PC-3 (cell line): ENCODE measurements at regions not wholly inside any gene's neighbourhood (a gene's known extent, or its start where the extent isn't known, plus 50 kb on each side); places are given as distances from the start of the nearest gene placed in this dataset.

Experiments
- ATAC-seq: fragments of 200-7000 bp; cut with Tn5 transposase; 2 replicates; pipeline ENCODE4 v1.9.1; 2020; ENCODE audit warnings: mild to moderate bottlenecking, moderate library complexity
- BruUV-seq: library from RNA; stranded (reverse); fragments of 400-500 nt; replicated peaks from 2 replicates; lab custom pipeline; 2021; lab: Mats Ljungman, UMichigan
- CTCF ChIA-PET: fragments of 300-600 bp; sonication (Branson Sonifier 250); formaldehyde crosslinking; loops from one replicate; lab custom pipeline; 2022; ENCODE audit warnings: antibody characterized with exemption; lab: Charles Lee
- POLR2A ChIA-PET: fragments of 300-600 bp; sonication (Branson Sonifier 250); formaldehyde crosslinking; loops from one replicate; lab custom pipeline; 2022; ENCODE audit warnings: antibody characterized with exemption; ENCODE audit not compliant: unreplicated experiment; lab: Charles Lee
- DNase-seq: peaks from one replicate; pipeline ENCODE4 v3.0.0-alpha.2; 2015
- H2AFZ ChIP-seq: fragments of 300-600 bp; sonication (generic); 2 replicates; pipeline ENCODE4 v1.6.0; 2016; ENCODE audit warnings: antibody characterized with exemption, low read length
- H3F3A ChIP-seq: fragments of 300-600 bp; sonication (generic); one replicate; pipeline ENCODE4 v1.6.0; 2017; ENCODE audit warnings: antibody characterized with exemption, low read length, control low read depth, mild to moderate bottlenecking; ENCODE audit not compliant: unreplicated experiment
- H3K27ac ChIP-seq: fragments of 300-600 bp; sonication (generic); 2 replicates; pipeline ENCODE4 v1.5.1; 2016; ENCODE audit warnings: mild to moderate bottlenecking, low read length
- H3K27me3 ChIP-seq: fragments of 300-600 bp; sonication (generic); 2 replicates; pipeline ENCODE4 v1.6.1; 2016; ENCODE audit warnings: low read length, mixed read lengths
- H3K36me3 ChIP-seq: fragments of 300-600 bp; sonication (generic); 2 replicates; pipeline ENCODE4 v1.6.1; 2016; ENCODE audit warnings: low read depth, mixed run types, low read length, mixed read lengths
- H3K4me1 ChIP-seq: fragments of 300-600 bp; sonication (generic); 2 replicates; pipeline ENCODE4 v1.5.1; 2016; ENCODE audit warnings: low read length; ENCODE audit not compliant: insufficient read depth
- H3K4me2 ChIP-seq: fragments of 300-600 bp; sonication (generic); 2 replicates; pipeline ENCODE4 v1.6.0; 2016; ENCODE audit warnings: low read length
- H3K4me3 ChIP-seq: fragments of 300-600 bp; sonication (generic); 2 replicates; pipeline ENCODE4 v1.5.1; 2016; ENCODE audit warnings: mild to moderate bottlenecking, low read length, mixed read lengths
- H3K79me2 ChIP-seq: fragments of 300-600 bp; sonication (generic); 2 replicates; pipeline ENCODE4 v1.6.1; 2017; ENCODE audit warnings: low read length, mixed read lengths
- H3K9ac ChIP-seq: fragments of 300-600 bp; sonication (generic); 2 replicates; pipeline ENCODE4 v1.6.0; 2016; ENCODE audit warnings: mild to moderate bottlenecking, low read length
- H3K9me2 ChIP-seq: fragments of 300-600 bp; sonication (generic); replicated peaks from 2 replicates; pipeline ENCODE4 v1.6.1; 2016; ENCODE audit warnings: mixed run types, low read length, mixed read lengths
- H3K9me3 ChIP-seq: fragments of 300-600 bp; sonication (generic); 2 replicates; pipeline ENCODE4 v1.6.1; 2016; ENCODE audit warnings: low read length, mixed read lengths
- H4K20me1 ChIP-seq: fragments of 300-600 bp; sonication (generic); 2 replicates; pipeline ENCODE4 v1.6.1; 2016; ENCODE audit warnings: low read length, mixed read lengths
- CTCF ChIP-seq: fragments of 300-600 bp; sonication (generic); conservative IDR thresholded peaks from 2 replicates; pipeline ENCODE4 v1.5.1; 2017; ENCODE audit warnings: antibody characterized with exemption, low read depth, mild to moderate bottlenecking, low read length
- EZH2 ChIP-seq: fragments of 300-600 bp; sonication (generic); IDR thresholded peaks from one replicate; pipeline ENCODE4 v1.6.1; 2017; ENCODE audit warnings: antibody characterized with exemption, mild to moderate bottlenecking, low read length; ENCODE audit not compliant: unreplicated experiment
- EZH2phosphoT487 ChIP-seq: fragments of 300-600 bp; sonication (generic); IDR thresholded peaks from 2 replicates; pipeline ENCODE4 v1.6.1; 2018; ENCODE audit warnings: mild to moderate bottlenecking, antibody characterized with exemption, low read length, borderline replicate concordance
- intact Hi-C: fragments of 100-400 bp; cut with micrococcal nuclease; formaldehyde crosslinking; loops from 2 replicates; pipeline ENCODE4 v1.9.0; 2023

- ChIA-PET POLR2A (no interaction called here), CTCF (no interaction called here)
- H3K9me2 ChIP-seq = no peaks in the 10 kb centered on the region
- H3K4me3 ChIP-seq = no peak overlapping the region
- no peak overlapping the region for H3K9ac ChIP-seq
- no peak overlapping the region for H3K4me2 ChIP-seq
- ATAC-seq (peak; percentile 51), DNase-seq (peak; percentile 48)
- no TSS peak for BruUV-seq
- H3K9me3 ChIP-seq = no peaks in the 10 kb centered on the region
- TF ChIP-seq EZH2phosphoT487 = no peak
- TF ChIP-seq EZH2 = no peak
- TF ChIP-seq CTCF = no peak
- H3K36me3 ChIP-seq = no peaks in the 10 kb centered on the region
- no peaks in the 10 kb centered on the region for H3K79me2 ChIP-seq
- no peaks in the 10 kb centered on the region for H3K27me3 ChIP-seq
- H3F3A ChIP-seq = no peaks in the 10 kb centered on the region
- no peaks in the 10 kb centered on the region for H3K4me1 ChIP-seq
- H3K27ac ChIP-seq = no peak overlapping the region
- H4K20me1 ChIP-seq = no peaks in the 10 kb centered on the region
- H2AFZ ChIP-seq = no peak overlapping the region
- intact Hi-C loops = no loop called here
These were observed 1649.8 kb upstream of the PCDH10 start for GRCh38 chr4:131499141-131499873.

GRCh38 chr4:131509521-131509920 lies 1639.6 kb upstream of the PCDH10 start:
- CTCF ChIA-PET = no interaction called here
- Histone ChIP-seq H3K9ac (no peak overlapping the region), H3K4me1 (no peaks in the 10 kb centered on the region), H4K20me1 (no peaks in the 10 kb centered on the region), H3K4me2 (no peak overlapping the region), H3K9me2 (no peaks in the 10 kb centered on the region), H3F3A (no peaks in the 10 kb centered on the region), H3K27ac (no peak overlapping the region), H3K9me3 (no peaks in the 10 kb centered on the region), H3K4me3 (no peak overlapping the region), H3K27me3 (no peaks in the 10 kb centered on the region), H2AFZ (no peak overlapping the region), H3K36me3 (no peaks in the 10 kb centered on the region), H3K79me2 (no peaks in the 10 kb centered on the region)
- TF ChIP-seq EZH2phosphoT487 (no peak), EZH2 (no peak), CTCF (no peak)
- DNase-seq (no peak), ATAC-seq (no peak)
- POLR2A ChIA-PET = no interaction called here
- BruUV-seq = no TSS peak
- intact Hi-C loops = no loop called here

- no peak overlapping the region for H3K4me3 ChIP-seq
- H3K9ac ChIP-seq = no peak overlapping the region
- H3K36me3 ChIP-seq = no peaks in the 10 kb centered on the region
- TF ChIP-seq EZH2phosphoT487 = no peak
- TF ChIP-seq CTCF = no peak
- TF ChIP-seq EZH2 = no peak
- H3K9me2 ChIP-seq = no peaks in the 10 kb centered on the region
- no peak for DNase-seq
- H3F3A ChIP-seq = no peaks in the 10 kb centered on the region
- no peaks in the 10 kb centered on the region for H3K4me1 ChIP-seq
- H4K20me1 ChIP-seq = no peaks in the 10 kb centered on the region
- CTCF ChIA-PET = no interaction called here
- no peak overlapping the region for H3K4me2 ChIP-seq
- no TSS peak for BruUV-seq
- no peaks in the 10 kb centered on the region for H3K9me3 ChIP-seq
- intact Hi-C loops = no loop called here
- H3K27me3 ChIP-seq = no peaks in the 10 kb centered on the region
- H3K79me2 ChIP-seq = no peaks in the 10 kb centered on the region
- H2AFZ ChIP-seq = no peak overlapping the region
- no peak overlapping the region for H3K27ac ChIP-seq
- no peak for ATAC-seq
- POLR2A ChIA-PET = no interaction called here
These were observed 1622.4 kb upstream of the PCDH10 start for GRCh38 chr4:131526686-131527085.
